ENCODE measurements at regions not wholly inside any gene's neighbourhood (a gene's known extent, or its start where the extent isn't known, plus 50 kb on each side); places are given as distances from the start of the nearest gene placed in this dataset.

DNA sequence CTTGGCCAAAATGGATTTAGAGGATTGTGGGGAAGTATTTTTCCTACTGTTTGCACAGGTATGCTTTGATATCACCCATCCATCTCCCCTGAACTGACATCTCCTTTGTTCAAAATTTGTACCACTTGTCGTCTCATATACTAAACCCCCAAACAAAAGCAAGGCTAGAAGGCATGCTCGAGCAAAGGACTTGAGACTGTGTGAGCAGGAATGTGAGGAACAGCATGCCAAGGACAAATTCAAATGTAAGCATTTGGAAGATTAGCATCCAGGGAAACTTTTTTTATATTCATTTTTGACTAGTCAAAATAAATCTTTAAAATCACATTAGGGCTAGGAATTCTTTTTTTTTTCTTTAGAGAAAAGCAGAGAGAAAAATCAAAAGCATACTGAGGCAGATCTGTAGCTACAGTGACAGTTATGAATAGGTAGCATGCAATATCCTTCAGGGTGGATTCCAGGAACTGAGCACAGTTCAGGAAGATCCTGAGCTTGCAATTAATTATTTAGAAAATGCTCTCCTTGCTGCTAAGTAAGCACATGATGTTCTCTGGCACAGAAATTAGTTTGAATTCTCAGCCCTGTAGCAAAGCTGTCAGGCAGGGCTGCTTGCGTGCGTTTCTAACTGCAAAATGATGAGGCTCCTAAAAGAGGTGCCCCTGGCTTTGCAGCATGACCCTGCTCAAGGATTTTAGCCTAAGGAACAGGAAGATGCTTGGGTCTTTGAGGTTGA is 327.7 kb downstream of the LRIG3 start:
- no peaks in the 10 kb centered on the region for H3K9me3 ChIP-seq
- no peaks in the 10 kb centered on the region for H3K4me1 ChIP-seq
- no peak overlapping the region for H3K27ac ChIP-seq
- no peaks in the 10 kb centered on the region for H3K27me3 ChIP-seq
- no peaks in the 10 kb centered on the region for H3K36me3 ChIP-seq
- no peak for DNase-seq (ENCODE audit: low spot score)
- TF ChIP-seq, protein P1, sequence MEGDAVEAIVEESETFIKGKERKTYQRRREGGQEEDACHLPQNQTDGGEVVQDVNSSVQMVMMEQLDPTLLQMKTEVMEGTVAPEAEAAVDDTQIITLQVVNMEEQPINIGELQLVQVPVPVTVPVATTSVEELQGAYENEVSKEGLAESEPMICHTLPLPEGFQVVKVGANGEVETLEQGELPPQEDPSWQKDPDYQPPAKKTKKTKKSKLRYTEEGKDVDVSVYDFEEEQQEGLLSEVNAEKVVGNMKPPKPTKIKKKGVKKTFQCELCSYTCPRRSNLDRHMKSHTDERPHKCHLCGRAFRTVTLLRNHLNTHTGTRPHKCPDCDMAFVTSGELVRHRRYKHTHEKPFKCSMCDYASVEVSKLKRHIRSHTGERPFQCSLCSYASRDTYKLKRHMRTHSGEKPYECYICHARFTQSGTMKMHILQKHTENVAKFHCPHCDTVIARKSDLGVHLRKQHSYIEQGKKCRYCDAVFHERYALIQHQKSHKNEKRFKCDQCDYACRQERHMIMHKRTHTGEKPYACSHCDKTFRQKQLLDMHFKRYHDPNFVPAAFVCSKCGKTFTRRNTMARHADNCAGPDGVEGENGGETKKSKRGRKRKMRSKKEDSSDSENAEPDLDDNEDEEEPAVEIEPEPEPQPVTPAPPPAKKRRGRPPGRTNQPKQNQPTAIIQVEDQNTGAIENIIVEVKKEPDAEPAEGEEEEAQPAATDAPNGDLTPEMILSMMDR (IDR thresholded peaks at IDR 0.05), result no peak
- H3K4me3 ChIP-seq, result no peak overlapping the region

DNA sequence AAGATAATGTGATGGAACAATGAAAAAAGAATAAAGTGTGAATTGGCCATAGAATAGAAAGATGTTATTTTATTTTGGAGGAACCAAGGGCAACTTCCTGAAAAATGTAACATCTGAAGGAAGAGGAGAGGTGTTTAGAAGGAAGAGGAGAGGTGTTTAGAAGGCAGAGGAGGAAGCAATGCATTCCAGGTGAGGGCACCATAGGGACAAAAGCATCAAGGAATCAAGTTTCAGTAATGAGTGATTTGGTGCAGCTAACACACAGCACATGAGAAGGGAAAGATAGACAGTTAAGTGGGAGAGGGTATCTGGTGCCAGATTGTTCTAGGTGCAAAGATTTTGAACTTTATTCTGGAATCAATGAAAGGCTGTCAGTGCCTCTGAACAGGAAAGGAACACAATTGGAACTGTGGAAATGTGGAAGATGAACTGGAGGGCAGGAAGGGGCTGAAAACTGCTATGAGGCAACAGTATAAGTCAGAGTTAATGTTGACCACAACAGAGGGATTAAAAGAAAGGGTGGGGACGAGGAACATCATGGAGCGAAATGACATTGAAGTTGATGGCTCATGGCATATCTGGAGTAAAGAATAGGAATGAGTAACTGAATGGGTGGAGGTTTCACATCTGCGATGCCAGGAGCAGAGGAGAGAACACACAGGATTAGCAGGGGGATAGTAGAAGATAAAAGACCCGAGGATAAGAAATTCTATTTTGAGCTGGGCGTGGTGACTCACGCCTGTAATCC is 326.6 kb downstream of the LRIG3 start:
- H3K27ac ChIP-seq, result no peak overlapping the region
- H3K4me3 ChIP-seq, result no peak overlapping the region
- DNase-seq (ENCODE audit: low spot score), result no peak
- TF ChIP-seq, protein P1 (IDR thresholded peaks at IDR 0.05), result no peak
- no peaks in the 10 kb centered on the region for H3K27me3 ChIP-seq
- no peaks in the 10 kb centered on the region for H3K4me1 ChIP-seq
- no peaks in the 10 kb centered on the region for H3K9me3 ChIP-seq
- H3K36me3 ChIP-seq, result no peaks in the 10 kb centered on the region

DNA sequence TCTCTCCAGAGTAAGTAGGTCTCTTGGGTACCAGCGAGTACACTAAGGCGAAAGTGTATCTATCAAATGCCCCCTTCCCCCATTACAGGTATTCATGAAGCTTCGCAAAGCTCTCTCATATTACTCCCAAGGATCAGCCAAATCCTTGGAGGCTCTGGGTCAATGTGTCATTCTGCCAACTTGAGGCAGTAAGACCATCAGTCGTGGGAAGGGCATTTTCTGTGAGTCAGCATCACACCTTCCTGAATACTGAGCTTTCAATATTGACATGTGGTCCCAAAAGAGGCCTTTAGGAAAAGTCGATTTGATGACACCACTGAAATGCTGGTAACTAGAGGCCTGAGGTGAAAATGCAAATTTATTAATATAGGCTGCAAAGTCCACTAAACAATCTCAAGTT is 323.9 kb downstream of the LRIG3 start:
- Histone ChIP-seq H3K27ac (no peak overlapping the region), H3K36me3 (no peaks in the 10 kb centered on the region), H3K9me3 (no peaks in the 10 kb centered on the region), H3K4me3 (no peak overlapping the region), H3K27me3 (no peaks in the 10 kb centered on the region), H3K4me1 (no peaks in the 10 kb centered on the region)
- DNase-seq (ENCODE audit: low spot score), result no peak
- TF ChIP-seq, protein P1 (IDR thresholded peaks at IDR 0.05), result no peak

DNA sequence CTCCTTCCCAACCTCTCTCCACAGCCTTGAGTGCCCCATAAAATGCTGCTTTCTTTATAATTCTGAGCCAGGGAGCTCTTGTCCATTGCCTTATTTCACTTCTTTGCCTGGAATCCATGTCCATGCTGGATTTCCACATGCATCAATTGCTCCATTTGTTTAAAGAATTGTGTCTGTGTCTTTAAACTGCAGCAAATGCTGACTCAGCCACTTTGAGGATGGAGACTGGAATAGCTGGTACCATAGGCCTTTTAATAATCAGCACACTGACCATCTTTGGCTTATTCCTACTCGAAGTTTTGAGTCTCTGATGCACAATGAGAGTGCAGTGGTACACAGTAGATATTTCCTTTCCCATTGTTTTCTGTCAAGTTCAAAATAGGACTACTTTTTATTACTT is 318.8 kb downstream of the LRIG3 start:
- Histone ChIP-seq H3K4me1 (no peaks in the 10 kb centered on the region), H3K27ac (no peak overlapping the region), H3K27me3 (no peaks in the 10 kb centered on the region), H3K36me3 (no peaks in the 10 kb centered on the region), H3K4me3 (no peak overlapping the region), H3K9me3 (no peaks in the 10 kb centered on the region)
- TF ChIP-seq, protein P1 (IDR thresholded peaks at IDR 0.05), result no peak
- DNase-seq (ENCODE audit: low spot score), result no peak

DNA sequence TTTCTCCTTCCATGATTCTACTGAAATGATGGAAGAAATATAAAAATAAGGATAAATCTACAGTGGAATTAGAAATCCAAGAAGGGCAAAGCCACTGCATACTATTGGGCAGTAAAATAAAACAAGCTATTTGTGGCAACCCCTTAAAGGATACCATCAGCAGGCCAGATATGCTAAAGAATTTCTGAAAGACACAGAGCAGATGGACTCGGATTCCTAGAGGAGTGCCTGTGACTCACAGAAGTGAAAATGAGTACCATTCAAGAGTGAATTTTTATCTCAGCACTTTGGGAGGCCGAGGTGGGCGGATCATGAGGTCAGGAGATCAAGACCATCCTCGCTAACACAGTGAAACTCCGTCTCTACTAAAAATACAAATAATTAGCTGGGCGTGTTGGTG is 318.1 kb downstream of the LRIG3 start:
- DNase-seq (ENCODE audit: low spot score), result no peak
- Histone ChIP-seq H3K9me3 (no peaks in the 10 kb centered on the region), H3K27ac (no peak overlapping the region), H3K27me3 (no peaks in the 10 kb centered on the region), H3K4me1 (no peaks in the 10 kb centered on the region), H3K36me3 (no peaks in the 10 kb centered on the region), H3K4me3 (no peak overlapping the region)
- TF ChIP-seq, protein P1 (IDR thresholded peaks at IDR 0.05), result no peak
